GM21515 (cell line): ENCODE measurements at regions not wholly inside any gene's neighbourhood (a gene's known extent, or its start where the extent isn't known, plus 50 kb on each side); places are given as distances from the start of the nearest gene placed in this dataset.
"Not testable (repeated sequence)": the region's sequence is repeated elsewhere in the genome, so short reads cannot be mapped to it uniquely, and the experiment has no call there.

ENCODE experiments used
- ATAC-seq: cut with Tn5 transposase; IDR thresholded peaks from one replicate; pipeline ENCODE4 v1.9.1; 2021; ENCODE audit not compliant: unreplicated experiment

DNA sequence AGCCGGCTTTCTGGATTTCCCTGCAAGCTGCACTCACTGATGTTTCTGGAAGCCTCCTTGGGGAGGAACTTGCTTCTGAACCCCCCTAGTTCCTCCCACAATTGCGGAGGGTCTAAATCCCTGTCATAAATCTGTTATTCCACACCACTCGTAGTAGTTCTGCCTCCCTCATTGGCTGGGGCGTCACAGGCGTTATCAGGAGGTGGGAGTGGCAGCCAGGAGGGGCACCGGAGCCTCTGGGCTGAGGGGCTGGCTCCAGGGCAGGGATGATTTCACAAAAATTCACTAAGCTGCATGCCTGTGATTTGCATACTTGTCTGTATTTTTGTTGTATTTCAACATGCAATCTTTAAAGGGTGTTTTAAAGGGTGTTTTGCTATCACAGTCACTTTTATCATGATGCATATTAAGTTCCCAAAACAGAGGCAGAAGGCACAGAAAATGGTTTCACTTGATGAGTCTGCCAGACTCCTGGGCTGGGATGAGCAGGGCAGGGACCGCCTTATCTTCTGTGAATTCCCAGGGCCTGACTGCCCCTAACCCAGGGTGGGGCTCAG, 176.2 kb upstream of the FOXF1 start:
- ATAC-seq = no peak

DNA sequence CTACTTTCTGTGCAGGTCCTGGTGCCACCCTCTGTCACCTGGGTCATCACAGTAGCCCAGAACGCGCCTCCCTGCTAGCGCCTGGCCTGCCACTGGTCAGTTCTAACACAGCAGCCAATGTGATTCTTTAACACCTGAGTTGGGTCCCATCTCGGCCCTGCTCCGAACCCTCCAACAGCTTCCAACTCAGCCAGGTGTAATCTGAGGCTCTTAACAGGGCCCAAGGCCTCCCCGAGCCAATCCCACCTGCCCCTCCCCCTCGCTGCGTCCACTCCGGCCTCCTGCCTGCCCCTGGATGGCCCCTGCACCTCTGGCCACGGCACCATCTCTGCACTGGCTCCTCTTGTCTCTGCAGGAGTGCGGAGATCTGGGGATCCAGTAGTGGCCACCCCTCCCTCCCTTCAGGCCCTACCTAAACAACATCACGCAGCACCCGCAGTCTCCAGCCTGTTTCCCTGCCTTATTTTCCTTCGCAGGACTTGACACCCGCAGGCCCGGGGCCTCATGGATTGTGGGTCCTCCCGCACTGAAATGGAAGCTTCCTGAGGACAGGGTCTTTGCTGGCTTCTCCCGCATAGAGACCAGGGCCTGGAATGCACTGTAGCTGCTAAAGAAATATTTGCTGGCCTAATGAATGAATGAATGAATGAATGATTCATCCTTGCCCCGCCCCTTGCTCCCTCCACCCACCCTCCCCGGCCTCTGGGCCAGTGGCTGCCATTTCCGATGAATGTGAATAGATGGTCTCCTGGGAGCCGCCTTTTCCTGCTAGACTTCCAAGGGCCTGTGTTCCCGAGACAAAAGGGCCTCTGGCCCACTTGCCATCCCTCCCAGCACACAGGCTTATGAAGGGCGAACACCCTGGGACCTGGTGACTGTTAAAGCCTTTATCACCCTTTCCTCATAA, 174.8 kb upstream of the FOXF1 start:
- ATAC-seq = no peak

DNA sequence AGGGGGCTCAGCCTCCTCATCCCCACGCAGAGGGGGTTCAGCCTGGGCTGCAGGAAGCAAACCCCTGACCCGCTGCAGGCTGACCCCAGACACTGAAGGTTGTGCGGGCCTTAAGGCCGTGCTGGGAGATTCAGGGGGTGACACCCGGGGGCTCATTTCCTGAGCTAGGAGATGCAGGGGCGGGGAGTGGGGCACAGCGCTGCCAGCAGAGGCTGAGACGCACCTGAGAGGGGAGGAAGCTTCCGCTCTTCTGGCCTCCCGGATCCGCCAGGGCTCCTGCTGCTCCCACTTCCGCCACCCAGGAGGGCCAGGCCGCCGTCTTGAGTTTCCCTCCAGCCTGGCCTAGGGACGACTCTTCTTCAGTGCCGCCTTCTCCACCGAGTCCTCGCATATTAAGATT, 173.2 kb upstream of the FOXF1 start:
- no peak for ATAC-seq

GRCh38 chr16:86337581-86338402, 172.5 kb upstream of the FOXF1 start:
- ATAC-seq = no peak

GRCh38 chr16:86338403-86339115, 171.8 kb upstream of the FOXF1 start:
- ATAC-seq = no peak

DNA sequence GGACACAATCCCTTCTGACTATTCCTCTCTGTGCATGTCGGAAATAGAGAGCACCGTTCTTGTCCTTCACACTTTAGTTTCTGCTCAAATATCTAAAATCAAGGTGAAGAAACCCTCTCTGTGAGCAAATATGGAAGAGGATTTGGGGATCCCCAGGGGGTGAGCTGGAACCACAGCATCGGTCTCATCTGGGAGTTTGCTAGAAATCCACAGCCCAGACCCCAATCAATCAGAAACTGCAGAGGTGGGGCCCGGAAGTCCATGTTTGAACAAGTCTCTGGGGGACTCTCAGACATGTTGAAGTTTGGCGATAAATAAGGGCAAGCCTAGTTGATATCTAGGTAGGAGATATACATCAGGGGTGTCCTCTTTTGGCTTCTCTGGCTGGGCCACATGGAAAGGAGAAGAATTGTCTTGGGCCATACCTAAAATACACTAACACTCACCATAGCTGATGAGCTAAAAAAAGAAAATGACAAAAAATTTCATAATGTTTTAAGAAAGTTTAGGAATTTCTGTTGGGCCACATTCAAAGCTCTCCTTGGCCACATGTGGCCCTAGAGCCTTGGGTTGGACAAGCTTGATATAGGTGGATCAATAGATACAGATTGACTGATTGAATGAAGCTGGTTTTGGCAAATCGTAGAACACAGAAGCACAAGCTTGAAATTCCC, 168.0 kb upstream of the FOXF1 start:
- ATAC-seq = no peak

- no peak for ATAC-seq
Observed at GRCh38 chr16:86343027-86343795, 167.1 kb upstream of the FOXF1 start.

DNA sequence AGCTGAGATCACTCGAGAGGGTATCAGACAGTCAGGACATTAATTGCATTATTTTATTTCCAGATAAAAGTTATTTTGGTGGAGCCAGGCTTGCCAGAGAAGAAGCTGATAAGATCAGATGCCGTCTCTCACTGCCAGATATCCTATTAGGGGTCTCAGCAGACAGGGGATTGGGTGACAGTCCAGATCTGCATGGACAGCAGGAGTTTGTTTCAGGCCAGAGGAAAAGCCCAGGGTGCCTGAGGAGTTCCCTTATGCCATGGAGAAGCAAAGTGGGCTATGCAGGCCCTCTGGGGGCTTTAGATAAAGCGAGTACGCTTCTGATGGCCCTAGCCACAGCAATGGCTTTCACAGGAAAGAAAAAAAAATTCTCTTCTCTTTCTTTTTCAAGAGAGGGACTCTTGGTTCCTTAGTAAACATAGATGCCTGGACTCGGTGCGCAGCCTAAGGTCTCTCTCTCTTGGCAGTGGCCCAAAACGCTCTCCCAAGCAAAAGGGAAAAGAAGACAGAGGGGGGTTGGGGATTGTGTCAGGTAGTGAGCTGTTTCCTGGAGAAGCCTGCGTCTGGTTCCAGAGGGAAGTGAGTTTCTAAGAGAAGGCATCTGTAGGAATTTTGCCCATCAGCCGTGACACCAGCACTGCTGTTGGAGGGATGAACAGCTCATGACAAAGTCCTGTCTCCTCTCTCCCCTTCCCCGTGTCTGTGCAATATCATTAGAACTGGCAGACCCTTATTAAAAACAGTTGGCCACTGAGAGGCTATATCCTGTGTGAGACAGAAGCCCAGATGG, 166.3 kb upstream of the FOXF1 start:
- no peak for ATAC-seq

DNA sequence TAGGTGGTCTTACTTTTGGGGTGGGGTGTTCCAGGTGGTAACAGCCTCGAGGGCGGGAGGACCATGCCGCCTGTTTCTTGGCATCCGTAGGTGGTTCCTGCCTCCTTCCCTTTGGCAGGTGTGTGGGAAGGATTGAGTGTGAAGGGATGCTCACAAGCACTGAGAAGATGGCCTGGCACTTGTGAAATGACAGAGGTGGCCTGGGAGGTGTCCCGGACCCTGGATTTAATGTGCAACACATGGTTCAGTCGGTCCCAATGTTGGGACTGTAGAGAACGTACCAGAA, 165.8 kb upstream of the FOXF1 start:
- no peak for ATAC-seq

GRCh38 chr16:86344881-86345280, 165.4 kb upstream of the FOXF1 start:
- no peak for ATAC-seq

DNA sequence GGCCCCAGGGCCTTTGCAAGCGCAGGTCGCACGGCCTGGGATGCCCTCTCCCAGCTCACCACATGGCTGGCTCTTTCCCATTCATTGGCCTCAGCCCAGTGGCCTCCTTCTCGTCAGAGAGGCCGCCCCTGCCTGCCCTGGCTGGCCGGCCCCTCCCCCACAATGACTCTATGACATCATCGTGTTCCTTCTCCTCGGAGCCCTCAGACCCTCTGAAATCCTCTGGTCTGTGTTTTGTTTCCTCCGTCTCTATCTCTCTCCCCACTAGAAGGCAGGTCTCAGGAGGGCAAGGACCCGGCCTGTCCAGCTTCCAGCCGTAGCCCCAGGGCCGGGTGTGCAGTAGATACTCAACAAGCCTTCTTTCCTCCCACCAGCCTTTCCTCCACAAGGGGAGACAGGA, 164.8 kb upstream of the FOXF1 start:
- ATAC-seq = no peak

DNA sequence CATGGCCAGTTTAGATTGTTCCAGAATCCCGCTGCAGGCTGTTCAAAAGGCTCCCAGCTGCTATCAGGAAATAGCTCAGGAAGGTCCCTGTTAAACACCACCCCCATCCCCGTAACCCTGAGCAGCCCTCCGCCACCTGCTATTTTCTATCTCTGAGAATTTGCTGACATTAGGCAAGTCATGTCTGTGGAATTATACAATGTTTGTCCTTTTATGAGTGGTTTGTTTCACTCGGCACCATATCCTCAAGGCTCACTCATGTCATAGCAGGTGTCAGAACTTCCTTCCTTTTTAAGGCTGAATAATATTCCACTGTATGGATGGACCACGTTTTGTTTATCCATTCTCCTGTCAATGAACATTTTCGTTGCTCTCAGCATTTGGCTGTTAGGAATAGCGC, 164.3 kb upstream of the FOXF1 start:
- ATAC-seq = no peak

- ATAC-seq = no peak
Observed at GRCh38 chr16:86347090-86347489, 163.2 kb upstream of the FOXF1 start.

GRCh38 chr16:86347916-86348555, 162.3 kb upstream of the FOXF1 start:
- ATAC-seq = no peak

- ATAC-seq = no peak
Observed at GRCh38 chr16:86349338-86349900, 160.9 kb upstream of the FOXF1 start.

DNA sequence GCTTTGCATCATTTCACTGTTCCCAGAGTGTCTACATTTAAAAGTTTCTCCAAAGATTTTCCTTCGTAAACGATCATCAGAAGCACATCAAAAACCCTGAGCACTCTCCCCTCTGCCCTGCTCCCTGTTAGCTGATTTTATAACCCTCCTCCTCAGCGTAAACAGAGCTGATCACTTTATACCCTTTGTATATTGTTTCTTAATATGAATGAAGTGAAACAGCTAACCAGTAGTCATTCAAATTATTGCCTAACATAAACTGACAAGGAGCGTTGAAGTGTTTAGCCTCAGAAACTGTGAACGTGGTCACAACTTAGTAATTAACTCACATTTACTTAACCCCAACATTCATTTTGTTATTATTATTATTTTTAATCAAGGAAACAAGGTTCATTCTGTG, 160.0 kb upstream of the FOXF1 start:
- ATAC-seq = no peak

GRCh38 chr16:86351041-86351784, 159.1 kb upstream of the FOXF1 start:
- ATAC-seq = no peak

DNA sequence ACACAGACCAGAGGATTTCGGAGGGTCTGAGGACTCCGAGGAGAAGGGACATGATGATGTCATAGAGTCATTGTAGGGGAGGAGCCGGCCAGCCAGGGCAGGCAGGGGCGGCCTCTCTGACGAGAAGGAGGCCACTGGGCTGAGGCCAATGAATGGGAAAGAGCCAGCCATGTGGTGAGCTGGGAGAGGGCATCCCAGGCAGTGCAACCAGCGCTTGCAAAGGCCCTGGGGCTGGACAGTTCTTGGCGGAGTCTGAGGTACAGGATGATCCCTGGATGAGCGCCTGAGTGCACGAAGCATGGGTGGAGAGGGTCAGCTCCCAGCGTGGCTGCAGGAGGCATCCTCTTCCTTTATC, 158.6 kb upstream of the FOXF1 start:
- not testable (repeated sequence) for ATAC-seq
